Chondrocyte (in vitro differentiated cells): ENCODE measurements at regions not wholly inside any gene's neighbourhood (a gene's known extent, or its start where the extent isn't known, plus 50 kb on each side); places are given as distances from the start of the nearest gene placed in this dataset.

Source experiments
- DNase-seq: peaks from one replicate; pipeline ENCODE4 v3.0.0; 2021; ENCODE audit warnings: mixed read lengths, low spot score
- H3K27ac Mint-ChIP-seq: one replicate; pipeline ENCODE4 v1.8.0; 2021; ENCODE audit warnings: mild to moderate bottlenecking, moderate library complexity, mixed read lengths; ENCODE audit not compliant: unreplicated experiment
- H3K27me3 Mint-ChIP-seq: 2 replicates; pipeline ENCODE4 v1.8.0; 2021; ENCODE audit warnings: low read depth, mixed read lengths
- H3K36me3 Mint-ChIP-seq: 2 replicates; pipeline ENCODE4 v1.8.0; 2021; ENCODE audit warnings: low read depth, mixed read lengths
- H3K4me1 Mint-ChIP-seq: 2 replicates; pipeline ENCODE4 v1.8.0; 2021; ENCODE audit warnings: low read depth, mild to moderate bottlenecking, mixed read lengths
- H3K4me3 Mint-ChIP-seq: one replicate; pipeline ENCODE4 v1.8.0; 2021; ENCODE audit warnings: mild to moderate bottlenecking, moderate library complexity, mixed read lengths; ENCODE audit not compliant: unreplicated experiment
- H3K9me3 Mint-ChIP-seq: 2 replicates; pipeline ENCODE4 v1.8.0; 2021; ENCODE audit warnings: low read depth, mixed read lengths
- CTCF ChIP-seq: fragments of 200-600 bp; sonication (generic); IDR thresholded peaks from 2 replicates; pipeline ENCODE4 v1.5.0; 2021; ENCODE audit warnings: antibody characterized with exemption, mild to moderate bottlenecking, moderate library complexity

GRCh38 chr11:47913529-47914244, 65.5 kb upstream of the NUP160 start:
- peaks cover 13% of the 10 kb centered on the region for H3K4me1 Mint-ChIP-seq

GRCh38 chr11:47912843-47913437, 64.8 kb upstream of the NUP160 start:
- Mint-ChIP-seq H3K36me3 (no peaks in the 10 kb centered on the region), H3K9me3 (no peaks in the 10 kb centered on the region), H3K4me3 (no peak overlapping the region), H3K4me1 (peaks cover 5% of the 10 kb centered on the region), H3K27ac (no peak overlapping the region), H3K27me3 (no peaks in the 10 kb centered on the region)
- no peak for DNase-seq
- TF ChIP-seq CTCF = no peak

More at GRCh38 chr11:47913529-47914244, 65.5 kb upstream of the NUP160 start:
- DNase-seq = peak; percentile 34
- no peak overlapping the region for H3K27ac Mint-ChIP-seq
- H3K27me3 Mint-ChIP-seq = no peaks in the 10 kb centered on the region
- H3K9me3 Mint-ChIP-seq = no peaks in the 10 kb centered on the region
- H3K4me3 Mint-ChIP-seq = no peak overlapping the region
- TF ChIP-seq CTCF = no peak
- no peaks in the 10 kb centered on the region for H3K36me3 Mint-ChIP-seq

- Mint-ChIP-seq H3K4me3 (no peak overlapping the region), H3K27me3 (no peaks in the 10 kb centered on the region), H3K9me3 (no peaks in the 10 kb centered on the region), H3K36me3 (no peaks in the 10 kb centered on the region), H3K27ac (no peak overlapping the region), H3K4me1 (peaks cover 6% of the 10 kb centered on the region)
- no peak for TF ChIP-seq CTCF
- no peak for DNase-seq
Observed at GRCh38 chr11:47911149-47911548, 63.0 kb upstream of the NUP160 start.

GRCh38 chr11:47908198-47908597, 60.0 kb upstream of the NUP160 start:
- peaks cover 17% of the 10 kb centered on the region for H3K4me1 Mint-ChIP-seq
- TF ChIP-seq CTCF = no peak
- no peaks in the 10 kb centered on the region for H3K9me3 Mint-ChIP-seq
- H3K27ac Mint-ChIP-seq = no peak overlapping the region
- no peak overlapping the region for H3K4me3 Mint-ChIP-seq
- no peak for DNase-seq
- no peaks in the 10 kb centered on the region for H3K27me3 Mint-ChIP-seq
- no peaks in the 10 kb centered on the region for H3K36me3 Mint-ChIP-seq

- Mint-ChIP-seq H3K4me3 (no peak overlapping the region), H3K4me1 (peaks cover 17% of the 10 kb centered on the region), H3K27ac (peak overlapping the region; percentile 41), H3K9me3 (no peaks in the 10 kb centered on the region), H3K27me3 (no peaks in the 10 kb centered on the region), H3K36me3 (no peaks in the 10 kb centered on the region)
- TF ChIP-seq CTCF = no peak
- no peak for DNase-seq
Observed at GRCh38 chr11:47907499-47907898, 59.3 kb upstream of the NUP160 start.
